Amniotic epithelial cell (primary cell): ENCODE measurements at regions not wholly inside any gene's neighbourhood (a gene's known extent, or its start where the extent isn't known, plus 50 kb on each side); places are given as distances from the start of the nearest gene placed in this dataset.
"Not testable (repeated sequence)": the region's sequence is repeated elsewhere in the genome, so short reads cannot be mapped to it uniquely, and the experiment has no call there.

Experiments used
- DNase-seq: peaks from one replicate; pipeline ENCODE4 v3.0.0-alpha.2; 2010; ENCODE audit warnings: low read depth

DNA sequence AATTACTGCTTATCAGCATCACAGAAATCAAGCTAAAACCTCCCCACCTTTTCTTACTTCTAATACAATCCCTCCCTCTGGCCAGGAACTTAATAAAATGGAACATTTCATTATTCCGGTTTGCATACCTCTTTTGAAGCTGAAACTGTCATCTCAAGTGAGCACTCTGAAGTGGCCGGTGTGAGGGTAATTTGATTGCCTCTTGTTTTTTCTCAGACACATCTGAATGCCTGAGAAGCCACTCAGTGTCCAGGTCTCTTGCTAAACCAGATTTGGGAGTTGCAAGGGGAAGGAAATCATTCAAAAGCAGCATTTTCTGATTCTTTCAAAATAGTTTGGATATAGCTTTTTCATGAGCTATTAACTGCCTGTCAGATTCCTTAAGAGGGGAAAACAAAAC lies 190.3 kb downstream of the C1D start:
- no peak for DNase-seq

DNA sequence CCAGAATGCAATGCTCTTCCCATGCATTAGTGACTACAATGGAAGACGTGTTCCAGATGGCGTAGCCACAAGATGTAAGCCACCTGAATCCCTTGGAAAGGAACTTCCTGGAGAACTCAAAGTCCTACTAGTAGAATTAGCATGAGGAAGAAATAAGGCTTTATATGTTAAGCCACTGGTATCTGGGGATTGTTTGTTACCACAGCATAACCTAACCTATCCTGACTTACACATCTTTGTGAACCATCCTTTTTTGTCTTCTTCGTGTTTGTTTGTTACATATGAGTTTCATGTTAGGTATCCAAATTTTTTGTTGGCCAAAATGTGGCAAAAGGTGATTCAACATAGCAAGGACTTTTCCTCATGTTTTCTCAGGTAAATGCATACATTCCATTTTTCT lies 188.9 kb downstream of the C1D start:
- DNase-seq, result no peak

DNA sequence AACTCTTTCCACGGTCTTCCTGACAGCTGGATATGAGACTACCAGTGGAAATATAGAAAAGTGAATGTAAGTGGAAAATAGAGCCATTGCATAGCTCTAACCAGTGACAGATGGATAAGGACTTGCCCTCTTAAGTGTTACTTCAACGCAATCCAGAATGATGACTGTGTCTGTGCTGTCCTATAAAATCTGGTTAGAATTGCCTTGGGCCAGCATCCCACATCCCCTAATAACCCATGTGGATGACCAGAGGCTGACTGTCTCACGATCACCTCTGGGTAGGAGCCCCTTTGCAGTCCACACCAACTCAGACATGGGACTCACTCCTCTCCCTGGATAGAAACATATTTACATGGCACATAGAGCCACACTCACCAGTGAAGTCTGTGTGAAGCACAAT lies 186.6 kb downstream of the C1D start:
- DNase-seq, result no peak

DNA sequence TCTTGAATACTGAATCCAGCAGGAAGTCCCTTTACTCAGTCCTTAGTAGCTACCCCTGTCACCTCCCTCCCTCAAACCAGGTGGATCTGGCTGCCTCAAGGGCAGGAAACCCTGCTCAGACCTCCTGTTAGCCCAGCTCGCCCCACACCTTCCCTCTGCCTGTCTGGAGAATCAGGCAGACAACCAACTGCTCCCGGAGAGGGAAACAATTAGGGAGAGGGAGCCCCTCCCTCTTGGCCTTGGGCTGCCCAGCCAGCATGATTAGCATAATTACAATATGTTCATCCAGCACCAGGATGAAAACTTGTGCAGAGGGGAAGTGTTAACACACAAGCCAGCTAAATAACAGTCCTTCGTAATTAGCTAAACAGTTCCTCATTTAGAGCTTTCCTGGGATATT lies 185.5 kb downstream of the C1D start:
- no peak for DNase-seq

DNA sequence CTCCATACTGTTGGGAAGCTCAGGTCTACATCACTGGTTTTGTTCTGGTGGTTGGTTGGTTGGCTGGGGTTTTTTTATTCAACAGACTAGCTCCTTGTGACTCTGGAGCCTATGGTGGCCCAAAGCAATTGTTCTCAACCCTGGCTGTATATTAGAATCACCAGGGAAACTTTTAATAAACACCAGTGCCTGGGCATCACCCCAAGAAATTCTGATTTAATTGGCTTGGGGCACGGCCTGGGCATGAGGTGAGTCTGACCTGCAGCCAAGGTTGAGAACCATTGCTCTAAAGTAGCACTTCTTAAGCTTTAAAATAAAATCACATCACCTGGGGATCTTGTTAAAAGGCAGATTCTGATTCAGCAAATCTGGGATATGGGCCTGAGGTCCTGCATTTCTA lies 184.1 kb downstream of the C1D start:
- no peak for DNase-seq

DNA sequence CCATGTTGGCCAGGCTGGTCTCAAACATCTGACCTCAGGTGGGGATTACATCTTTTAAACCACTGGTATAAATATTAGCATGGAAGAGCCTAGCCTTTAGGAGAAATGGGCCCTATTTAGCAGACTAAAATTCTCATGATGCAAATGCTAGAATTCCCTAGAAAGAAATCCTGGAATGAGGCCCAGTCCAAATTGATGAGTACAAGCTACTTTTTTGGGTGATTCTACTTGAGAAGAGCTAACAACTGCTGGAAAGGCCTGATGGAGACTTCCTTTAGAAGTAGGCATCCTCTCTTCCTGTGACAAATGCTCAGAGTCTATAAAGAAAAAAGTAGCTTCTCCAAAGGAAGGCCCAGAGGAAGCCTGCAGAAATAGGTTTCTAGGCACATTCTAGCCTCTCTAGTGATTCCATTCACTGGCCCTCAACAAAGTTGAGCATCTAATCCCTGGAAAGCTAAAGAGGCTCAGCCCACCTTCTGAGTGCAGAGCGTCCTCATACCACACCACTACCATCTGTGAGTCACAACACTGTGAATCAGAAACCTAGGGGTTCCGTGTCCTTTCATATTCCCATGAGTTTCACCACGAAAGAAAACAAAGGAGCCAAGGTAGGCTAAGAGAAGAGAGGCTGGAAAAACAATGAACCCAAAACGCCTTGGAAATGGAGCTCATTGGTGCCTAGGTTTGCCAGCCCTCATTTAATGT lies 183.1 kb downstream of the C1D start:
- peak; percentile 63 for DNase-seq

DNA sequence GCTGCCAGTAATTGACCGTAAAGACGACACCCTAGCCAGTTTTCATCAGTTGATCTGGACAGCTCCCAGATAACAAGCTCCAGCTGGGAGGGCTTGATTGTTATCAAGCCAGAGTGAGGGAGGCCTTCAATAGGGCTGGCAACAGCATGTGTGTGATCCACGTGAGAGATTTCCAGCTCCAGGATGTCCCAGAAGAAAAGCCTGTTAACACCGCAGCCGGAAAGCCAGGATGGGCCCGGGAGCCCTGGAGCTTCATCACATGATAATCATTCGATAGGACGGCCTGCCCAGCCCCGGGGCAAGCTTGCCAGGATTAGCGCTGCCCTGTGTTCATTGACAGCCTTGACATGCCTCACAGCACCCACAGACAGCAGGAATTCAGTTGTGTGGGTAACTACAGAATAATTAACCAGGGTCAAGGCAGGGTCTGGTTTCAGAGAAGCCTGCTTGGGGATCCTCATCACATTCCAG lies 182.5 kb downstream of the C1D start:
- peak; percentile 47 for DNase-seq

DNA sequence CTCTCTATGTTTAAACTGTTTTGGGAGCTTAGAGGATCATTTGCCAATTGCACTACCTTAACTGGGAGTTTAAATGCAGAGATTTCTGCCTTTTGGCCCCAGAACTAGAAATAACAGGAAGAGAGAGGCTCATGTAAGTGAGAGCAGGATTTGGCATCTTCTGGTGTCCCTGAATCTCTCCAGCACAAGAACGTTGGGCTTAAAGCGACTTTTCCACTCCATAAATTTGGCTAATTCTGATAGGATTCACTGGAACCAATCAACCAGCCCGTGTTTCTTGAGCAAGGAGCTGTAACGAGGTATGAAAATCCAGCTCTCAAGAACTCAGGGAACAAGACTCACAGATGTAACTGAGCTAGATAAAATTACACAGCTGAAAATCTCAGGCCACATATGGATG lies 181.0 kb downstream of the C1D start:
- DNase-seq, result no peak

DNA sequence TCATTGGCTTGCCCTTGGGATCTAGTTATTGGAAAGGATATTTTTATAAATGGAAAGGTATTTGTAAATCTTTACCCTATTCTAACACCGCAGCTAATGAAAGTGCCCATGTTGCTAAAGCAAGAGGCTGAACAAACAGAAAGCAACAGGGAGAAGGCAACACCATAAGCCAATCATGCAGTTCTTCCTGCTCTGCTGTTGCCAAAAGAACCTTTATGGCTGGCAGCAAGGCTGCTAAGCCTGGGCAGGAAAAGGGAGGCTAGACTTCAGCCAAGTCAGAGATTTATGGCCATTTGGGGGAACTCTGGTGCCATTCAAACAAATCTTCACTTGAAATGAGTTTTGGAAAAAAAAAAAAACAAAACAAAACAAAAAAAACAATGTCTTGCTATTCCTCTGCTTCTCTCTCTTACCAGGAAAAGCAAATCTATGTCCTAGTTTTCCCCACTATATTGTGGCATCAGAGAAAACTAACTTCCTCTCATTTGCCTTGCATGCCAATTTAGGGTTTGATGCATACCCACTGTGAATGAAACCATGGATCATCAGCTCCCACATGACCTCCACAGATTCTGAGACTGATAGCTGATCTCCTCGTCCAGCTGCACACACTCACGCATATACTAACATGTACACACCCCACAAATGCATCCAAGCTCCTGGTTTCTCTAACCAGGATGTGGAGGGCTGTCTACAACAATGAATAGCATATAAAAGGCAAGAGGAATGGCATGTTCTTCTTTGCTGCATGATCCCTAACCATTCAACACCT lies 179.3 kb downstream of the C1D start:
- no peak for DNase-seq

DNA sequence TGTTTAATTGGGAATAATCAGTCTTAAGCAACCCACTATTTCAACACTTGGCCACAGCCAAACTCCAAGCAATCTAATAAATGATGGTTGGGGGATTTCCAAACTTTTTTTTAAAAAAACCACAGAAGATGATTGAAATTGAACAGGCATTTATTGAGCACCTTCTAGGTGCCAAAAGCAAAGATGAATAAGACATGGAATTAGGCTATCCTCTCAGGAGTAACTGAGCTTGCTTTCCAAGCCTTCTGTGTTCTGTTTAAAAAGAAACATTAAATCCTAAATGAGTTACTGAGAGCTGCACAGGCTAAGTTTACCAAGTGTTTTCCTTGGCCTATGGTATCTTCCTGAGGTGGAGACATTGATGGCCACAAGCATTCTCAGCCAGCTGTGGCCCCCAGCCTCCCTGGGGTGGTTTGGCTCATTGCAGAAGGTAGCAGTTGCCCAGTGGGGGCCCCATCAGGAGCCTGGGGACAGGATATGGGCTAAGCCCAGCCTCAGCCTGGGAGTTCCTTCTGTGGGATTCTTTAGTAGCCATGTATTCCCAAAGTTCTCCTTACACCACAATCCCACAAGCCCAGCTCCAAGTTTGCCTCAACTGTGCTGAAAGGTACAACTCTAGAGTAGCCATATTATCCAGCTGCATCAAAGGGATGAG lies 174.3 kb downstream of the C1D start:
- DNase-seq, result no peak

DNA sequence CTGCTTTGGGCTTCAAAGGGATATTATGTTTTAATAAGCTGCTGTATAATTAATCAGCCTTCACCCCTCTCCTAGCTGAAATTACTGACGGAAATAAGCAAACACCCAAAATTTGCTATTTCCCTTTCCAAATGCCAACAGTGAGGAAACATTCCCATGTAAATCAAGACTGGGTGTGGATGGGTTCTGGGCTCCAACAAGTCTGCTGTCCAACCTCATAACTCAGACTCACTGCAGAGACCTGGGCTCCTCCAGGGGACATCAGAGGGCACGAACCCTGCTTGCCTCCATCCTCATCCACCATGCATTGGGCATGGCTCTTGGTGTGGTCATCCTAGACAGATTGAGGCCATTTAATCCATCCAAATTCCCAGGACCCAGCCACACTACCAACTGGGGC lies 173.7 kb downstream of the C1D start:
- DNase-seq, result no peak

DNA sequence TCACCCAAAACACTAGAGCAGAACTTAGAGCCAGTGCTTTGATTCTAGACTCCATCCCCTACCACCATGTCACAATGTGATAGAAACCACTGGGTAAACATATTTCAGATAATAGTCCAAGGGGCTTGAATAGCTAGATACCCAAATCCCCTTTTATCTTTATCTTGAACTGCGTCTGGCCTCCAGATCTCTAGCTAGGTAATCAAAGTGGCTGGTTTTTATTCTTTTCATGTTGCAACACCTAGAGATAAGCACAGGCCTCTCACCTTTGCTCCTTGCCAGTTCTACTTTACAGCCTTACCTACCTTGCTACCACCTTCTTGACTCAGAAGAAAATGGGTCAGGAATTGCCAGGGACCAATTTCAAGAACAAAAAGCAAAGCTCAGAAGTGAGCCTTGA lies 171.2 kb downstream of the C1D start:
- no peak for DNase-seq

DNA sequence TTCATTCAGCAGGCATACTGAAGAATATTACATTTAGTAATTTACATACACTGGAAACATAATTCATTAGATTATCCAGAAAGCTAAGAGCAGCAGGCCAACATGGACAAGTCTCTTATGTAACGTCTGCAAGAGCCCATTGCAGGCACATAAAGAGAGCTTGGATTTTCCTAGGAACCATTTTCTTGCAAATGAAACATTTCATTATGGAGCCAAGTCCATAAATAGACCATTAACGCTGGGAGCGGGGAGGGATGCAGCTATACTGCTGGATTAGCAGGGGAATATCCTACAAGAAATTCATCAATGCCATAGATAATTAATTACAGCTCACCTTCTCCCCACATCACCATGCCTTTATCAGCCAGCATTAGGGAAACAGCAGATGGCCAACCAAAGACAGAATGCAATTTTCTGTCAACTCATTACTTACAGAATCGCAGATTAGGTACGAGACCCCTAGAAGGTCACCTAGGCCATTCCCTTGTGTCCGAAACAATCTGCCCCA lies 170.4 kb downstream of the C1D start:
- no peak for DNase-seq

DNA sequence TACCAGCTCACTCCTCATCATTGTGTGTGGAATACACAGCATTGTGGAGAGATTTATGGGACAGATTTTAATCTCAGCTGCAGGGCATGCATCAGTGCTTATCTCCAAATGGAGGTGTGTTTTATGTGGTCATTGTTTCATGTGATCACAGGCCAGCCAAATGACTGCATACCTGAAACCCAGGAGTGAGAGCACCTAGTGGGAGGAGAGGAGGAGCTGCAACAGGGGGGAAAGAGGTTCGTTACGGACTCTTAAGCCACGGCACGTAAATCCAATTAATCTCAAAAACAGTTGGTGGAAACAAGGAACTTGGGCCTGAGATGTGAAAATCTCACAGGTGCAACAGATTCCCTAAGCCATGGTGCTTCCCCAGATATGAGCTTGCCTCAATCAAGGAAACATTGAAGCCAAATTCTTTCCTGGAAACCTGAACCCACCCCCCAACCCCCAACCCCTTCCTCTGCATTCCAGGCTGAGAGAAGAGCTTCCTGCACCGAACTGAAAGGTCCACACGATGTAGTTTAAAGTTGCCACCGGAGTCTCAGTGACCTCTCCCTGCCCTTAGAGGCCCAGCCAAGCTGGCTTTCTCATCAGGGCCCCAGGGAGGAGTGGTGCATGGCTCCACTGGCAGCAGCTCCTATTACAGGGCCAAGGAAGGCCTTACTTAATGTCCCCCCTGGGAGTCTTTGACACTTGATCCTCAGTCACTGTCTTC lies 167.4 kb downstream of the C1D start:
- no peak for DNase-seq

DNA sequence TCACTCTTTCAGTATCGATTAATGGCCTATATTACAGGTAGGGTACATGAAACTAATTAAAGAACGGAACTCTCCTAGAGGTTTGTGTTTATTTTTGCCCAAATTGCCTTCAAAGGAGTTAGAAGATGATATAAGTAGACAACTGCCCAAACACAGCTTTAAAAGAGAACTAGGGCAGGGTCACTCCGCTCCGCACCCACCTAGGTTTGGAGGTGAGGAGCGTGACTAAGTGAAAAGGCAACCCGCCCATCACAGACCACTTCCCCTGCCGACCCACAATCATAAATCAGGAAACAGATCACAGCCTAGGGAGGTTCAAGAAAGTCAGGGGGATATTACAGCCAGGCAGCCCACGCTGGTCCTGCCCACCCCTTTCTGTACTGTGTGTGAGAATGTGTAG lies 166.7 kb downstream of the C1D start:
- DNase-seq, result no peak

DNA sequence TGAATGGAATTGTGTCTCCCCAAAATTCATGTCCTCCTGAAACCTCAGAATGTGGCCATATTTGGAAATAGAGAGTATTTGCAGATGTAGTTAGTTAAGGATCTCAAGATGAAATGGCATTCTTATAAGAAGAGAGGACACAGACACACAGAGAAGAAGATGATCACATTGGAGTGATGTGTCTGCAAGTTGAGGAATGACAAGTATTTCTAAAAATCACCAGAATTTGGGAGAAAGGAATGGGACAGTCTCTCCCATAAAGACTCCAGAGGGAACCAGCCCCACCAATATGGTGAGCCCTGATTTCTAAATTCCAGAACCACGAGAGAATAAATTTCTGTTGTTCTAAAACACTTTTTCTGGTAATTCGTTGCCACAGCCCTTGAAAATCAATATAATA lies 166.3 kb downstream of the C1D start:
- no peak for DNase-seq

DNA sequence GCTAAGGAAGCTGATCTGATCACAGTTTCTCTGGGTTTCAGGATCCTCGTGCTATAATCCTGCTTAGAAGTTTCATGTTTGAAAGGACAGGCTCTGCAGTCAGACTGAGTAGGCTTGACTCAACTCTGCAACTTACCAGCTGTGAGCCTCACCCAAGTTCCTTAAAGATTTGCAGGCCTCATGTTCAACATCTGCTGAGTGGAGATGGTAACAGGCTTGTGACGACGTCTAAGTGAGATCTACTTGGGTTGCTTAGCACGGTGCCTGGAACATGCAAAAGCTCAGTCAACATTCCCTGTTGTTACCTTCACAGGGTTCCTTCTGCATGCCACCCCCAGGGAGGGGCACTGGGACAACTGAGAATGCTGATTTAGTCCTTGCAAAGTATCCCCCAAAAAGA lies 164.2 kb downstream of the C1D start:
- DNase-seq, result no peak

DNA sequence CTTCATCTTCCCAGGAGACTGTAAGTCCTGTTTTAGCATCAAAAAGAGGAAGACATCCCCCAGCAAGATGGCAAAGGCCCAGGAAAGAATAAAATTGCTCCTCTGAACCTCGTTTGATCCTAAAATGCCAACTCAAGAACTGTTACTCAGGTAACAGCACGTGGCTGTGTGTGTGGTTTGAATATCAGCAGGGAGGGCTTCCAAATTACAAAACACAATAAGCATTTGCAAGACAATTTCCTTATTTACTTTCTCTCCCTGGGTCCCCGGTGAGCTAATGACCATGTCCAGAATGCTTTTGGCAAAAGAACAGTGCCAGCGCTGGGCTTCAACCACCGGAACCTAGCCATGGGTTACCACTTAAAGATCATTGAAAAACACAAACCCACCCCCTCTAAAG lies 163.6 kb downstream of the C1D start:
- no peak for DNase-seq

DNA sequence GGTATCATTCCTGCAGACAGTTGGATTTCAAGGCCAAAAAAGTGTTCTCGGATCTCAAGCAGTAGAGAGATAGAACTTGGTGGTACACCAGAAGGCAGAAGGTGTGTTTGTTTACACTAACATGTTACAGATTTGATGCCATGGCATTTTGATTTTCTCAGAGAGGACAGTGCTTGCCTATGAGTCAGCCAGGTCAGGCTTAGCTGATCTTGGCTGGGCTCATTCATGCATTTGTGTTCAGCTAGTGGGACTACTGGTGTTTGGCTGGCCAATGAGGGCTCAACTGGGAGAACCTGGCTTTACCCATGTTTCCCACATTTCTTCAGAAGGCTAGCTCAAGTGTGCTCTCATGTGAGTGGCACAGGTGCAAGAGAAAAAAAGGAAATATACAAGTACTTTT lies 162.0 kb downstream of the C1D start:
- DNase-seq, result no peak

DNA sequence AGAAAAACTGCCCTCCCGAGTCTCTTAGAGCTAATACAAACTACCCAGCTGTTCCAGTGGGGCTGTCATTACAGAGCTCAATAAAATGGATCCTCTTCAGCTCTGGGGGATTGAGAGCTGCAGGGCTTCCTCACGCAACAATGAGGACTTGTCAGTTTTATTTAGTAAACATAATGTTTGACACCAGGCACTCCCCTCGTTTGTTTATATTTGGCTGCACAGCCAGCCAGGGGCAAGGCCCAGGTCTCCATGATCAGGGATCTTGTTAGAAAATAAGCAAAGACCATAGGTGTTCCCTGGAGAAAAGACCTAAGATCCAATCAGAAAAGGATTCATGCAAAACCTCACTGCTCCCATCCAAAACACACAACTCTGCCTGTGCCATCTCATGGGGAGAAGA lies 158.2 kb downstream of the C1D start:
- no peak for DNase-seq

DNA sequence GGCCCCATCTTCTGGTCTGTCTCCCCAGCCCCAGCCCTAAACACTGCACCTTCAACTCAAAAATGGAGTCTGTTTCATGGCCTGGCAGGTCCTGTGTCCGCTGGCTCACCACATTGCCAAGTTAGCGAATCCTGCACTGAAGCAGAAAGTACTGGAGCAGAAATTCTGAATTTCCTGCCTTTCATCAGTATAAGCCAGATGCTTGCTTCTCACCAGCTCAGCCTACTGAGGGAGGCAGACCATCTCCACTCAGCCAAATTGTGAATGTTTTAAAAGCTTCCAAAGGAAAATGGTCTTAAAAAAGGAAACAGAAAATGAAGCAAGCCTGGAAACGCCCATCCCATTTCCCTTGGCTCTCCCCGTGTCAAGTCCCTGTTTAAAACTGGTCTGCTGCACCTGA lies 157.8 kb downstream of the C1D start:
- no peak for DNase-seq

DNA sequence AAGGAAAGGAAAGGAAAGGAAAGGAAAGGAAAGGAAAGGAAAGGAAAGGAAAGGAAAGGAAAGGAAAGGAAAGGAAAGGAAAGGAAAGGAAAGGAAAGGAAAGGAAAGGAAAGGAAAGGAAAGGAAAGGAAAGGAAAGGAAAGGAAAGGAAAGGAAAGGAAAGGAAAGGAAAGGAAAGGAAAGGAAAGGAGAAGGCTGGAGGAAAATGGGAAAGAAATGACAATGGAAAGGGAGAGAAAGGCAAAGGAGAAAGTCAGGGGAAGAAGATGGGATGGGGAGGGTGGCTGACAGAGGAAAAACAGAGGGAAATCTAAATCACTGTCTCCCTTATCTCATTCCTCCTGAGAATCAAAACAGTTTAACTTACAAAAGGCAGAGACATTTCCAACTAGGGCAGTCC lies 156.3 kb downstream of the C1D start:
- DNase-seq, result not testable (repeated sequence)
